T-helper 17 cell (primary cell): ENCODE measurements at regions not wholly inside any gene's neighbourhood (a gene's known extent, or its start where the extent isn't known, plus 50 kb on each side); places are given as distances from the start of the nearest gene placed in this dataset.

Source experiments
- ATAC-seq: fragments of 150-1000 bp; cut with Tn5 transposase; 2 replicates; pipeline ENCODE4 v1.10.0; 2021; ENCODE audit warnings: mild to moderate bottlenecking, moderate library complexity
- DNase-seq, 3 donors: peaks; one replicate each; pipeline versions ENCODE4 v3.0.0 to v3.0.0-alpha.2; 2020 to 2021
- H3K9me3 ChIP-seq: one replicate; pipeline ENCODE4 v1.7.0; 2013; ENCODE audit warnings: low read length, mild to moderate bottlenecking; ENCODE audit not compliant: control insufficient read depth, poor library complexity, severe bottlenecking
- H3K27ac Mint-ChIP-seq: one replicate; pipeline ENCODE4 v1.8.0; 2022; ENCODE audit warnings: mild to moderate bottlenecking, moderate library complexity, mixed read lengths
- H3K27me3 Mint-ChIP-seq: one replicate; pipeline ENCODE4 v1.8.0; 2022; ENCODE audit warnings: mixed read lengths
- H3K36me3 Mint-ChIP-seq: one replicate; pipeline ENCODE4 v1.8.0; 2022; ENCODE audit warnings: low read depth, mixed read lengths
- H3K4me1 Mint-ChIP-seq: one replicate; pipeline ENCODE4 v1.8.0; 2022; ENCODE audit warnings: mild to moderate bottlenecking, mixed read lengths
- H3K4me3 Mint-ChIP-seq: one replicate; pipeline ENCODE4 v1.8.0; 2022; ENCODE audit warnings: mild to moderate bottlenecking, moderate library complexity, mixed read lengths

DNA sequence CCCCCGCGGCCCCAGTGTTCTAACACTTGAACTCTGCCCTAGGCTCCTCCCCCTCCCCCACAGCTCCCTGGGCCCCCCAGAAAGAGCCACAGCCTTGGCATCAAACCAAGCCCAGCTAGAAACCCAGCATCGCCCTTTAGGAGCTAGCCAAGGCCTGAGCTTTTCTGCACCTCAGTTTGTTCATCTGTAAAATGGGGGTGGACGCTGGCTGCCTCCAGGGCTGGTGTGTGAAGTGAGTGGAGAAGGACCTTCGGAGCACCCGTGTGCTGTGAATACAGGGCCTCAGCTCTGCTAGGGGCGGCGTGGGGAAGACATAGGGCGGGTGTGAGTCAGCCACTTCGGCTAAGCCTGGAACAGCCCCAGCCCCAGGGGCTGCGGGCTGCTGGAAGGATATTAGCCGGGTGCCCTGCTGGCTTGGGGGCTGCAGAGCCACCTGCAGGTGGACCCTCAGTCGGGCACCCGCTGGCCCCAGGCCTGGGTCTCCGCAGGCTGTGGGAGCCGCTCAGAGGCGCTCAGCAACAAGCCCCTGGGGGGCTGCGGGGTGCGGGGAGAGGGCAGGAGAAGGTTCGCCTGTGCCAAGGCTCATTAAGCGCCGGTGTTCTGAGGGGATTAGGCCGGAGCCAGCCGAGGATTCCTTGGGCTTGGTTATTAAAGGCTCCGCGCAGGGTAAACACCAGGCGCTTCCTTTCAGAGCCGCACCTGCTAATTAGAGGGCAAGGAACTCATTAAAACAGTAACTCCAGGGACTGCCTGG, 217.0 kb upstream of the CIBAR2 start:
- peaks cover 5% of the 10 kb centered on the region for H3K4me1 Mint-ChIP-seq
- H3K4me3 Mint-ChIP-seq, result no peak overlapping the region
- no peaks in the 10 kb centered on the region for H3K9me3 ChIP-seq
- no peaks in the 10 kb centered on the region for H3K36me3 Mint-ChIP-seq
- ATAC-seq (no peak), DNase-seq (no peak)
- H3K27ac Mint-ChIP-seq, result no peak overlapping the region
- peaks cover 56% of the 10 kb centered on the region for H3K27me3 Mint-ChIP-seq

- Mint-ChIP-seq H3K4me3 (no peak overlapping the region), H3K4me1 (peaks cover 11% of the 10 kb centered on the region), H3K27ac (no peak overlapping the region), H3K27me3 (peaks cover 60% of the 10 kb centered on the region), H3K36me3 (no peaks in the 10 kb centered on the region)
- DNase-seq, result no peak
- H3K9me3 ChIP-seq, result no peaks in the 10 kb centered on the region
- ATAC-seq, result no peak
These were observed 217.9 kb upstream of the CIBAR2 start for GRCh38 chr16:85330006-85330693.

DNA sequence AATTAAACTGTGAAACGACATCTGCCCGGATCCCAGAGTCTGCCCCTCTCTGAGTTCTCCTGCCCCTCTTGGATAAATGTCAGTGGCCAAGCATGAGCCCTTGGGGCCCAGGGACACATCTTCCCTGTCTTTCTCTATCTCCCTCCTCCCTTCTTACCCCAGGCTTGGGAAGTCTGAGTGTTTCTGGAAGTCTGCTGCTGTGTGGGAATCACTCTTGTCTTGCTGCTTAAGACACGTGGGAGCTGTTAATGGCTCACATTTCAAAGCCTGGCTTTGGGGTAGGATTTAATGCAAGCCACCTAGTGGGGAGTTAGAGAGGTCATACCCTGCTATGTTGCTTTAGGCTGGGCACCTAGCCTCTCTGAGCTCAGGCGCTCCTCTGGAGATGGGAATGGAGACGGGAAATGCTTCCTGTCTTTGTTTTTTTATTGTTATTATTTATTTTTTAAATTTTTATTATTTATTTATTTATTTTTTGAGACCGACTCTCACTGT, 218.5 kb upstream of the CIBAR2 start:
- H3K4me3 Mint-ChIP-seq, result no peak overlapping the region
- ATAC-seq (peak; percentile 57), DNase-seq (no peak)
- H3K27ac Mint-ChIP-seq, result no peak overlapping the region
- peaks cover 15% of the 10 kb centered on the region for H3K4me1 Mint-ChIP-seq
- peaks cover 66% of the 10 kb centered on the region for H3K27me3 Mint-ChIP-seq
- H3K36me3 Mint-ChIP-seq, result no peaks in the 10 kb centered on the region
- H3K9me3 ChIP-seq, result no peaks in the 10 kb centered on the region

- no peak overlapping the region for H3K27ac Mint-ChIP-seq
- no peaks in the 10 kb centered on the region for H3K36me3 Mint-ChIP-seq
- ATAC-seq (no peak), DNase-seq (no peak)
- H3K27me3 Mint-ChIP-seq, result peaks cover 62% of the 10 kb centered on the region
- no peak overlapping the region for H3K4me3 Mint-ChIP-seq
- H3K9me3 ChIP-seq, result no peaks in the 10 kb centered on the region
- H3K4me1 Mint-ChIP-seq, result peaks cover 15% of the 10 kb centered on the region
These were observed 219.4 kb upstream of the CIBAR2 start for GRCh38 chr16:85331688-85332087.

DNA sequence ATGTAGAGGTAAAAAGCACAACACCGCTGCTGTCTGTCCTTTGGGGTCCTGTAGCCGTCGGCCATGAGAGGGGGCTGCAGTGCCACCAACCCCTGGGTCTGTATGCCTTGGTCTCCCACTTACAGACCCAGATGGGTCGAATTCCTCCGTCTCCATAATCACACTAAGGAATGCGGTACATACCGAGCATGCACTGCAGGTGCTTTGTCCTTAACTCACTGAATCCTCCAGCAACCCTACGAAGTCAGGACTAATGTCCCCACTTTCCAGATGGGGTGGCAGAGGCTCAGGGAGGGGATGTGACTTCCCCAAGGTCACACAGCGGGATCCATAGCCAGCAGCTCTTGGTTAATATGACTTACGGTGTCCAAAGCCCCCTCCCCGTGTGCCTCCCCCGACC, 219.9 kb upstream of the CIBAR2 start:
- no peaks in the 10 kb centered on the region for H3K9me3 ChIP-seq
- H3K36me3 Mint-ChIP-seq, result no peaks in the 10 kb centered on the region
- peaks cover 15% of the 10 kb centered on the region for H3K4me1 Mint-ChIP-seq
- no peak overlapping the region for H3K27ac Mint-ChIP-seq
- ATAC-seq (no peak), DNase-seq (no peak)
- H3K4me3 Mint-ChIP-seq, result no peak overlapping the region
- H3K27me3 Mint-ChIP-seq, result peaks cover 58% of the 10 kb centered on the region

GRCh38 chr16:85333337-85333736, 221.1 kb upstream of the CIBAR2 start:
- no peak for DNase-seq
- no peak overlapping the region for H3K4me3 Mint-ChIP-seq
- no peak for ATAC-seq
- no peaks in the 10 kb centered on the region for H3K36me3 Mint-ChIP-seq
- H3K9me3 ChIP-seq, result no peaks in the 10 kb centered on the region
- peaks cover 52% of the 10 kb centered on the region for H3K27me3 Mint-ChIP-seq
- peaks cover 18% of the 10 kb centered on the region for H3K4me1 Mint-ChIP-seq
- no peak overlapping the region for H3K27ac Mint-ChIP-seq

DNA sequence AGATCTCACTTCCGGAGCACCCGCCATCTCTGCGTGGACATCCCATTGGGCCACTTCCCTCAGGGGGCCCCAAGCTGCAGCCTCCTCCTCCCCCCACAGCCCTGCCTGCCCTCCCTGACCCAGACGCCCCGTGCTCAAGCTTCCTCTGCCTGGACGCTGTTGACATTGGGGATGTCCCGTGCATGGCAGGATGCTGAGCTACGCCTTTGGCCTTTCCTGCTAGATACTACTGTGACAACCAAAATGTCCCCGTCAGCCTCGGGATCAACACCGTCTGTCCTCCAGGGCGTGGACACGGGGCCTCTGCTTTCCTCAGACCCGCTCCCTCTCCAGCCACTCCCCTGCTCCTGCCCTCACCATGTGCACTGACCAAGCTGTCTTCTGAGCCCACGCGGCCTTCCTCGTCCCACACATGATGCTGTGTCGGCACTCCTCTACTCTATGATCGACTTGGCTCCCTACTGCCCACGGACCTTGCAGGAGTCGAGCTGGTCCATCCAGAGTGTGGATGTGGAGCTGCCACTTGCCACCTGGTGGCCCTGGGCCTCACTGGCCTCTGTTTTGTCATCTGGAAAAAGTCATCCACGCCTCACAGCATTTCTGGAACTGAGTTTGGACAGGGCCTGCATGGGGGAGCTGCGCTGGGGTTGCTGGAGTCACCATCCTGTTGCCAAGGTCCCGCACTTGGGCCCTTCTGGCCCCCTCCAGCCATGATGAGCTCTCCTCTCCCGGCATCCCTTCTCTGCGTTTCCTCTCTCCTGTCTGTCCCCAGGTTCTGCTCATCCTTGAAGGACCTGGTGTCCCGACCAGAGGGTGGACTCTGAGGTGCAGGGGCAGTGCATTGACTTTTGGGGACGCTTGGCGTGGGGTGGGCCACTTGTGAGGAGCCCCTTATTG, 221.7 kb upstream of the CIBAR2 start:
- DNase-seq (no peak), ATAC-seq (no peak)
- H3K9me3 ChIP-seq, result no peaks in the 10 kb centered on the region
- Mint-ChIP-seq H3K27me3 (peaks cover 53% of the 10 kb centered on the region), H3K27ac (no peak overlapping the region), H3K4me3 (no peak overlapping the region), H3K36me3 (no peaks in the 10 kb centered on the region), H3K4me1 (peaks cover 18% of the 10 kb centered on the region)

DNA sequence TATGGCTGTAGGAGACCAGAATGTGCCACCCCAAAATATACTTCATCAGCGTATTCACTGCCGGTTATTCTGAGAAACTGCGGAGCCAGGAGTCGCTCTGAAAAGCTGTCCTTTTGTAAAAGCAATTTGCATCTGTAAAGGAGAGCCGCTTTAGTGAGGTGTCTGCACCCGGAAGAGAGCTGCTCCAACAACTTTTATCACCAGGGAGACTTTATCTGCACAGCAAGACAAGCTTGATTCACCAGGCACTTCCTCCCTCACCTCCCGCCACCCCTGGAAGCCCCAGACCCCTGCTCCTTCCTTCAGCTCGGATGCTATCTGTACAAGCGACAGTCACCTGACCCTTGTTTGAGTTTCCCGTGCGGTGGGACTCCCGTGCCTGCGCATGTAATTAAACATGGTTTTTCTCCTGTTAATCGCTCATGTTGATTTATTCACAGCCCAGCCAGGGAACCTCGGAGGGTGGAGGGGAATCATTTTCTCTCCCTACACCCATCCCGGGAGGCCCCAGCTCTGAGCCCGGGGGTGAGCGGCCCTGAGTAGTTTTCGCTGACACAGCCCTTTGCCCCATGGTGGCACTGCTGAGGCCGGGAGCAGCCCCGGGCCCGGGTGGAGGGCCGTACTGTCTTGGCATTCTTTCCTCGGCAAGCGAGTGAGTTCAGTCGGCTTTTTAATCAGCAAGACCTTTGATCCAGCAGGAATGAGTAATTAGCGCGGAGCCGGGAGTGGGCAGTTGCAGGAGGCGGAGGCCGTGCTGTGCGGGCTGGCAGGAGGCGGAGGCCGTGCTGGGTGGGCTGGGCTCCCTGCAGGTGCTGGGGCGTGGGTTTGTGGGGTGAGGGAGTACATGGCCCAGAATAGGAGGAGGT, 222.7 kb upstream of the CIBAR2 start:
- Mint-ChIP-seq H3K4me3 (peak overlapping the region; percentile 90), H3K36me3 (no peaks in the 10 kb centered on the region), H3K27me3 (peaks cover 61% of the 10 kb centered on the region), H3K4me1 (peaks cover 17% of the 10 kb centered on the region), H3K27ac (peak overlapping the region; percentile 83)
- H3K9me3 ChIP-seq, result no peaks in the 10 kb centered on the region
- ATAC-seq (peak; percentile 62), DNase-seq (no peak)

DNA sequence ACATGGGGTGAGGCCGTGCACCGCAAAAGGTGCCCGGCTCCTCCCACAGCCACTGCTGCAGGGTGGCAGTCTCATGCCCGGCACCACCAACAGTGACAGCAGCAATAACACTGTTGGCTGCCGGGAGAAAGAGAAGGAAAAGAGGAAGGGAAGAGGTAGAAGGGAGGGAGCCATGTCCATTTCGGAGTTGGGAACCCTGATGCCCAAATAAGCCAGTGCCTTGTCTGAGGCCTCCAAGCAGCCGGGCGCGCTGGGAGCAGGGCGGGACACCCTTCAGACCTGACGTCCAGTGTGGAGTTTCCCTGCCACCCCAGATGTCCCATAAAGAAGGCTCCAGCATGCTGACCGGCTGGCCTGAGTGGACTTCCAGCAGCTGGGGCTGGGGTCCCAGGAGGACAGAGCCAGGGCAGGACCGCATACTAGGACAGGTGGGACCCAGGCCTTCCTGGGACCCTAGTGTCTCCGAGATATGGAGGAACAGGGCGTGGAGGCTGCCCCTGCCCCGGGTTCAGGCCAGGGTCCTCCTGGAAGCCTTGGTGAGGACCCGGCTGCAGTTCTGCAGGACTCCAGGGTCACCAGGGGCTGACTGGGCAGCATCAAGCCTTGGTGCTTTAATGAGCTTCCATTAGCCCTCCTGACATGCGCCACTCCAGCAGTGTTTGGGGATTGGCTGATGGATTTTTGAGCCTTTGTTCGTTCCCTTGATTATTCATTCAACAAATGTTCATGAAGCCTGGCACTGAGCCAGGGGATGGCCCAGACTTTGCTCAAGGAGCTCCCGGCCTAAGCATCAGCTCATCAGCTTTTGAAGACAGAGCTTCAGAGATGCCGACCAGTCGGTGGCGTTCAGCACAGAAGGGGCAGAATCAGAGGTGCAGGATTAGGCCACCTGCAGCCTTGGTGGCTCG, 223.6 kb upstream of the CIBAR2 start:
- DNase-seq (no peak), ATAC-seq (no peak)
- H3K4me3 Mint-ChIP-seq, result peak overlapping the region; percentile 90
- H3K36me3 Mint-ChIP-seq, result no peaks in the 10 kb centered on the region
- H3K9me3 ChIP-seq, result no peaks in the 10 kb centered on the region
- peaks cover 53% of the 10 kb centered on the region for H3K27me3 Mint-ChIP-seq
- peak overlapping the region; percentile 83 for H3K27ac Mint-ChIP-seq
- peaks cover 15% of the 10 kb centered on the region for H3K4me1 Mint-ChIP-seq

GRCh38 chr16:85337910-85338637, 225.8 kb upstream of the CIBAR2 start:
- H3K4me3 Mint-ChIP-seq, result no peak overlapping the region
- no peak for ATAC-seq
- peaks cover 13% of the 10 kb centered on the region for H3K4me1 Mint-ChIP-seq
- no peak for DNase-seq
- H3K36me3 Mint-ChIP-seq, result no peaks in the 10 kb centered on the region
- no peaks in the 10 kb centered on the region for H3K9me3 ChIP-seq
- H3K27me3 Mint-ChIP-seq, result peaks cover 50% of the 10 kb centered on the region
- no peak overlapping the region for H3K27ac Mint-ChIP-seq

DNA sequence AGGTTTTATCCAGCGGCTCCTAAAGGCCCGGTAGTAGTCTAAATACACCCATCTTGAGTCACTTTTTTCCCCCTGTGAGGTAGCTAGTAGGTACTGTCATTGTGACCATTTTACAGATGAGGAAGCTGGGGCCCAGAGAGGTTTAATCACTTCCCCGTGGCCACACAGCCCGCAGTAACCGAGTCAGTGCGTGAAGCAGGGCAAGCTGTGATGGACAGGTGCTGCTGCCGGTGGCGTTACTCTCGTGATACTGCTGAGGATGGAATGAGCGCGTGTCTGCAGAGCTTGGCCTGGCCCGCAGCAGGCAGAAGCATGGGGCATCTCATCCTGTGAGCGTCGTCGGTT, 226.3 kb upstream of the CIBAR2 start:
- no peaks in the 10 kb centered on the region for H3K36me3 Mint-ChIP-seq
- H3K9me3 ChIP-seq, result no peaks in the 10 kb centered on the region
- DNase-seq, result no peak
- no peak overlapping the region for H3K27ac Mint-ChIP-seq
- no peak overlapping the region for H3K4me3 Mint-ChIP-seq
- H3K27me3 Mint-ChIP-seq, result peaks cover 48% of the 10 kb centered on the region
- no peak for ATAC-seq
- peaks cover 13% of the 10 kb centered on the region for H3K4me1 Mint-ChIP-seq
